Liver (tissue), 3 donors: ENCODE measurements at regions not wholly inside any gene's neighbourhood (a gene's known extent, or its start where the extent isn't known, plus 50 kb on each side); places are given as distances from the start of the nearest gene placed in this dataset.

Source experiments
- ATF3 ChIP-seq: IDR thresholded peaks from 2 replicates; pipeline ENCODE4 v1.6.1; 2016; ENCODE audit warnings: antibody characterized with exemption
- CTCF ChIP-seq: fragments of 150-350 bp; IDR thresholded peaks from 2 replicates; pipeline ENCODE4 v1.5.1; 2017; ENCODE audit warnings: improper control_type of control experiment, low read depth, low read length; ENCODE audit not compliant: missing input control
- EGR1 ChIP-seq, 2 donors: IDR thresholded peaks; 2 replicates each; pipeline ENCODE4 v1.6.1; 2016 to 2018; ENCODE audit warnings: antibody characterized with exemption in 2 of 2, low read depth in 2 of 2
- FOXA1 ChIP-seq: IDR thresholded peaks from 2 replicates; pipeline ENCODE4 v1.6.1; 2016; ENCODE audit warnings: antibody characterized with exemption
- JUND ChIP-seq, 2 donors: IDR thresholded peaks; 2 replicates each; pipeline ENCODE4 v1.6.1; 2016; ENCODE audit warnings: antibody characterized with exemption in 2 of 2
- MAX ChIP-seq: IDR thresholded peaks from 2 replicates; pipeline ENCODE4 v1.6.1; 2016; ENCODE audit warnings: antibody characterized with exemption
- NR2F2 ChIP-seq: IDR thresholded peaks from 2 replicates; pipeline ENCODE4 v1.6.1; 2016; ENCODE audit warnings: antibody characterized with exemption
- RAD21 ChIP-seq, 2 donors: IDR thresholded peaks; 2 replicates each; pipeline ENCODE4 v1.6.1; 2016; ENCODE audit warnings: antibody characterized with exemption in 2 of 2, mild to moderate bottlenecking in 2 of 2
- REST ChIP-seq: IDR thresholded peaks from 2 replicates; pipeline ENCODE4 v1.6.1; 2016; ENCODE audit warnings: antibody characterized with exemption, mild to moderate bottlenecking
- SP1 ChIP-seq: IDR thresholded peaks from 2 replicates; pipeline ENCODE4 v1.6.1; 2018; ENCODE audit warnings: antibody characterized with exemption, mild to moderate bottlenecking
- TAF1 ChIP-seq: conservative IDR thresholded peaks from 2 replicates; pipeline ENCODE4 v1.6.1; 2016; ENCODE audit warnings: antibody characterized with exemption, mild to moderate bottlenecking
- YY1 ChIP-seq: IDR thresholded peaks from 2 replicates; pipeline ENCODE4 v1.6.1; 2016; ENCODE audit warnings: antibody characterized with exemption, mild to moderate bottlenecking
- ZBTB33 ChIP-seq: IDR thresholded peaks from 2 replicates; pipeline ENCODE4 v1.6.1; 2016; ENCODE audit warnings: antibody characterized with exemption
- donor health status: healthy.
- donor health status: healthy.

- TF ChIP-seq MAX = no peak
- TF ChIP-seq CTCF = no peak
- TF ChIP-seq REST = no peak
- TF ChIP-seq ATF3 = no peak
- TF ChIP-seq SP1 = no peak
- no peak for TF ChIP-seq RAD21 (IDR thresholded peaks at IDR 0.05)
- TF ChIP-seq ZBTB33 = no peak
- TF ChIP-seq TAF1 = no peak
- TF ChIP-seq NR2F2 = no peak
- TF ChIP-seq YY1 = no peak
- no peak for TF ChIP-seq JUND (IDR thresholded peaks at IDR 0.05)
- TF ChIP-seq FOXA1 = no peak
- TF ChIP-seq EGR1 (IDR thresholded peaks at IDR 0.05; ENCODE audit: low read depth in 2 of 2) = no peak
These were observed 246.8 kb downstream of the QKI start for GRCh38 chr6:163661272-163661671.
